OCI-LY7 (cell line): ENCODE measurements at regions not wholly inside any gene's neighbourhood (a gene's known extent, or its start where the extent isn't known, plus 50 kb on each side); places are given as distances from the start of the nearest gene placed in this dataset.

ENCODE experiments used
- BruUV-seq: library from RNA; stranded (reverse); fragments of 400-500 nt; replicated peaks from 2 replicates; lab custom pipeline; 2021; lab: Mats Ljungman, UMichigan
- CTCF ChIA-PET: fragments of 300-600 bp; sonication (Branson Sonifier 250); formaldehyde crosslinking; loops from one replicate; lab custom pipeline; 2022; ENCODE audit warnings: antibody characterized with exemption; ENCODE audit not compliant: unreplicated experiment; lab: Charles Lee
- POLR2A ChIA-PET: fragments of 300-600 bp; sonication (Branson Sonifier 250); formaldehyde crosslinking; loops from one replicate; lab custom pipeline; 2022; ENCODE audit warnings: antibody characterized with exemption; lab: Charles Lee
- DNase-seq: peaks from one replicate; pipeline ENCODE4 v3.0.0-alpha.2; 2015; ENCODE audit warnings: low spot score
- H2AFZ ChIP-seq: fragments of 200-600 bp; sonication (generic), shearing (Covaris generic); 2 replicates; pipeline ENCODE4 v1.6.1; 2014; ENCODE audit warnings: mild to moderate bottlenecking, antibody characterized with exemption, low read length, moderate library complexity
- H3K27ac ChIP-seq: fragments of 200-600 bp; sonication (generic); 2 replicates; pipeline ENCODE4 v1.5.1; 2014; ENCODE audit warnings: mixed run types, low read depth, mild to moderate bottlenecking, moderate library complexity, low read length, inconsistent platforms; ENCODE audit not compliant: poor library complexity, severe bottlenecking
- H3K36me3 ChIP-seq: fragments of 200-600 bp; sonication (generic); 2 replicates; pipeline ENCODE4 v1.6.1; 2014; ENCODE audit warnings: mild to moderate bottlenecking, antibody characterized with exemption, low read length, moderate library complexity, mixed read lengths; ENCODE audit not compliant: insufficient read depth
- H3K4me1 ChIP-seq: fragments of 200-600 bp; sonication (generic); 2 replicates; pipeline ENCODE4 v1.5.1; 2014; ENCODE audit warnings: mild to moderate bottlenecking, low read length; ENCODE audit not compliant: insufficient read depth, poor library complexity, severe bottlenecking
- H3K4me2 ChIP-seq: fragments of 200-600 bp; sonication (generic); 2 replicates; pipeline ENCODE4 v1.6.1; 2014; ENCODE audit warnings: mild to moderate bottlenecking, low read length
- H3K4me3 ChIP-seq: fragments of 200-600 bp; sonication (generic); 2 replicates; pipeline ENCODE4 v1.5.1; 2014; ENCODE audit warnings: mild to moderate bottlenecking, low read depth, low read length; ENCODE audit not compliant: poor library complexity, severe bottlenecking
- H3K79me2 ChIP-seq: fragments of 200-600 bp; sonication (generic); 2 replicates; pipeline ENCODE4 v1.6.1; 2016; ENCODE audit warnings: low read depth, mild to moderate bottlenecking, low read length, moderate library complexity, mixed read lengths; ENCODE audit not compliant: insufficient read depth
- H3K9me2 ChIP-seq: fragments of 200-600 bp; sonication (generic); 2 replicates; pipeline ENCODE4 v1.6.1; 2016; ENCODE audit warnings: mild to moderate bottlenecking, low read length, mixed read lengths; ENCODE audit not compliant: insufficient read depth
- H3K9me3 ChIP-seq: fragments of 200-600 bp; sonication (generic); 2 replicates; pipeline ENCODE4 v1.6.1; 2014; ENCODE audit warnings: mild to moderate bottlenecking, mixed run types, low read length, mixed read lengths
- H4K20me1 ChIP-seq: fragments of 200-600 bp; sonication (generic); 2 replicates; pipeline ENCODE4 v1.6.1; 2014; ENCODE audit warnings: mild to moderate bottlenecking, antibody characterized with exemption, low read length, moderate library complexity, mixed read lengths; ENCODE audit not compliant: insufficient read depth
- EZH2phosphoT487 ChIP-seq: fragments of 200-600 bp; sonication (generic); IDR thresholded peaks from 2 replicates; pipeline ENCODE4 v1.6.1; 2018; ENCODE audit warnings: low read depth, borderline replicate concordance, mild to moderate bottlenecking, mixed run types, antibody characterized with exemption, low read length, moderate library complexity, mixed read lengths
- intact Hi-C: fragments of 100-400 bp; cut with micrococcal nuclease; formaldehyde crosslinking; loops from one replicate; pipeline ENCODE4 v1.10.0; 2022; ENCODE audit not compliant: unreplicated experiment
- TF ChIP-seq, protein P1 (sequence below): fragments of 200-600 bp; sonication (generic); conservative IDR thresholded peaks from 2 replicates; pipeline ENCODE4 v1.5.1; 2014; ENCODE audit warnings: mild to moderate bottlenecking, antibody characterized with exemption, low read length, moderate library complexity, mixed read lengths

DNA sequence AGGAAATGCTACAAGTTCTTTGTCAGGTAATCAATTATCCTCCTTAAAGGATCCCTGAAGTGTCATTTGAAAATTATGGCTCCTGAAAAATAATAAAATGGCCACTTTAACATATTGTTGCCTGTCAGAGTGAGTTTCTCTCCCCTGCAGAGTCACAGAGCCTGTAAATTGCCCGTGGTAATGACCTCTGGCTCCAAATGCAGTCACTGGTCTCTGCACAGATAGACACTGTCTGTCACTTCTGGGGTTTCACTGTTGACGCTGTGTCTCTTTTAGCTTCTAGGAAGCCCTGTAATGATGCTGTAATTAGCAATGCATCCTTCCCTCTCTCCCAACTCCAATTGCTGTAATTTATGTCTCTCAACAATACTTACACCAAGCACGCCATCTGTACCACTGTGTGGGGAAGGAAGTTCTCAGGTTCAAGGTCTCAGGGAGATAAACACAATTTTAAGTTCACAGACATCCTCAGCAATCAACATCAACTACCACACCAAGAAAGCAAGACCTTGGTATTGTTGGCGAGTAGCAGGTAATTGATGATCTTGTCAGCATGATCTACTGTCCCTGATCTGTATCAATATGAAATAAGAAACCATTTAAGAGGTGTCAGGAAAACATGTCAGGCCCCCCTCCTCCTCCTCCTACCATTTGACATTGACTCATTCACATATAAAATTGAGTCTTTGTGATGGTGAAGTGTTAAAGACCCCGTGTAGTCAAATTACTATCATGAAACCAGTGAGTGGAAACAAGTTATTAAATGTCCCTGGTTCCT is 91.2 kb upstream of the SULF2 start:
- DNase-seq = no peak
- Histone ChIP-seq H2AFZ (no peak overlapping the region), H3K9me2 (no peaks in the 10 kb centered on the region), H3K4me2 (no peak overlapping the region), H3K4me1 (no peaks in the 10 kb centered on the region), H3K79me2 (no peaks in the 10 kb centered on the region), H3K27ac (no peak overlapping the region), H3K4me3 (no peak overlapping the region), H3K36me3 (no peaks in the 10 kb centered on the region), H4K20me1 (no peaks in the 10 kb centered on the region), H3K9me3 (no peaks in the 10 kb centered on the region)
- no TSS peak for BruUV-seq
- POLR2A ChIA-PET = no interaction called here
- TF ChIP-seq, protein P1, sequence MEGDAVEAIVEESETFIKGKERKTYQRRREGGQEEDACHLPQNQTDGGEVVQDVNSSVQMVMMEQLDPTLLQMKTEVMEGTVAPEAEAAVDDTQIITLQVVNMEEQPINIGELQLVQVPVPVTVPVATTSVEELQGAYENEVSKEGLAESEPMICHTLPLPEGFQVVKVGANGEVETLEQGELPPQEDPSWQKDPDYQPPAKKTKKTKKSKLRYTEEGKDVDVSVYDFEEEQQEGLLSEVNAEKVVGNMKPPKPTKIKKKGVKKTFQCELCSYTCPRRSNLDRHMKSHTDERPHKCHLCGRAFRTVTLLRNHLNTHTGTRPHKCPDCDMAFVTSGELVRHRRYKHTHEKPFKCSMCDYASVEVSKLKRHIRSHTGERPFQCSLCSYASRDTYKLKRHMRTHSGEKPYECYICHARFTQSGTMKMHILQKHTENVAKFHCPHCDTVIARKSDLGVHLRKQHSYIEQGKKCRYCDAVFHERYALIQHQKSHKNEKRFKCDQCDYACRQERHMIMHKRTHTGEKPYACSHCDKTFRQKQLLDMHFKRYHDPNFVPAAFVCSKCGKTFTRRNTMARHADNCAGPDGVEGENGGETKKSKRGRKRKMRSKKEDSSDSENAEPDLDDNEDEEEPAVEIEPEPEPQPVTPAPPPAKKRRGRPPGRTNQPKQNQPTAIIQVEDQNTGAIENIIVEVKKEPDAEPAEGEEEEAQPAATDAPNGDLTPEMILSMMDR = no peak
- no peak for TF ChIP-seq EZH2phosphoT487
- CTCF ChIA-PET = no interaction called here
- intact Hi-C loops = no loop called here

DNA sequence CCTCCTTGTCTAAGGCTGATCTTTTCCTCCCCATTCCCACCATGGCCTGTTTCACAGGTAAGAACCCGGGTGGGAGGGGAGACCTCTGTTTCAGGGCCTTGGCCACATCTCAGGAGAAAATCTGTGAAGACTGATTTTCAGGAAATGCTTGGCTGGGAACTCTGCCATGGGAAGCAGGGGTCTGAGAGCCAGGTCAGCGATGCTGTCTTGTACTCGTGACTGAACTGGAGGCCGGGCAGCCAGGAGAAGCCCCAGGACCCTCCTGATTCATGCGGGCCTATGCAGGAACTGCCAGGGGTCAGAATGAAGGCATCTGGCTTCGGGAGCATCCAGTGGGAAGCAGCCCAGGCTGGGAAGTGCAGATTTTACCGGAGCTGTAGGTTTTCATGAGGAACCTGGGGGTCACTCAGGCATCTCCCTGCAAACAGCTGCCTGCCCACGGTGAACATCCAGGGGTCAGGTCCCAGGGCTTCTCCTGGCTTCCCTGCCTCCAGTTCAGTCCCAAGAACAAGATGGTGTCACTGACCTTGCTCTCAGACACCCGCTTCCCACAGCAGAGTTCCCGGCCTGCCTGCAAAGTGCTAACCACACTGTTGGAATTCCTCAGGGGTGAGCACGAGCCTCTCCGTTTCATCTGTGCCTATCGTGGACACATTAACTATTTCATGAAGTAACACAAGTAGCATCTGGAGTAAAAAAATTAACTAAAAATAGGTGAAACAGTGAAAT is 90.2 kb upstream of the SULF2 start:
- intact Hi-C loops = no loop called here
- BruUV-seq = no TSS peak
- H3K79me2 ChIP-seq = no peaks in the 10 kb centered on the region
- no peaks in the 10 kb centered on the region for H3K4me1 ChIP-seq
- H3K4me3 ChIP-seq = no peak overlapping the region
- H3K9me3 ChIP-seq = no peaks in the 10 kb centered on the region
- no peak for DNase-seq
- H3K27ac ChIP-seq = no peak overlapping the region
- H3K4me2 ChIP-seq = no peak overlapping the region
- TF ChIP-seq, protein P1 = no peak
- TF ChIP-seq EZH2phosphoT487 = no peak
- H3K9me2 ChIP-seq = no peaks in the 10 kb centered on the region
- no peaks in the 10 kb centered on the region for H4K20me1 ChIP-seq
- no peaks in the 10 kb centered on the region for H3K36me3 ChIP-seq
- H2AFZ ChIP-seq = no peak overlapping the region
- CTCF ChIA-PET = no interaction called here
- POLR2A ChIA-PET = no interaction called here

DNA sequence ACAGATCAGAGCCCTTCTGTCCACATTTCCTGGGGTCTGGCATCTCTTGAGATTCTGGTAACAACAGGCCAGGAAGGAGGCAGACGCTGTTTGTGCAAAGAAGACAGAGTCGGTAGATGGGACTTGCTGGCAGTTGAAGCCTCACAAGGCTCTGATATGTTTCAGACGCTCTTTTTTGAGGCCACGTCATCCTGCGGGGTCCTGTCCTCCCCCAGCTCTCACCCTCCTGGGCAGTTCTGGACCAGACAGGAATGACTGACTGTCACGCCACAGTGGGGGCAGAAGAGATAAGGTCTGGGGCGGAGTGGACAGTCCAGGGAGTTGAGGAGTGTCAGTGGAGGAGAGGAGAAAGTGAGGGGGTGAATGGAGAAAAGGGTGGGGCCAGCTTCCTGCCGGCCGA is 87.1 kb upstream of the SULF2 start:
- TF ChIP-seq EZH2phosphoT487 = no peak
- TF ChIP-seq, protein P1 = no peak
- Histone ChIP-seq H3K36me3 (no peaks in the 10 kb centered on the region), H3K79me2 (no peaks in the 10 kb centered on the region), H3K4me2 (no peak overlapping the region), H2AFZ (no peak overlapping the region), H3K9me2 (no peaks in the 10 kb centered on the region), H3K27ac (no peak overlapping the region), H3K4me1 (no peaks in the 10 kb centered on the region), H4K20me1 (no peaks in the 10 kb centered on the region), H3K4me3 (no peak overlapping the region), H3K9me3 (no peaks in the 10 kb centered on the region)
- BruUV-seq = no TSS peak
- DNase-seq = no peak
- intact Hi-C loops = no loop called here
- ChIA-PET CTCF (no interaction called here), POLR2A (no interaction called here)
